Ishikawa (cell line): ENCODE measurements at regions not wholly inside any gene's neighbourhood (a gene's known extent, or its start where the extent isn't known, plus 50 kb on each side); places are given as distances from the start of the nearest gene placed in this dataset.

Experiments used
- EP300 ChIP-seq: IDR thresholded peaks from 2 replicates; pipeline ENCODE4 v1.6.1; 2012; ENCODE audit warnings: borderline replicate concordance
- NFIC ChIP-seq: IDR thresholded peaks from 2 replicates; pipeline ENCODE4 v1.6.1; 2012
- TEAD4 ChIP-seq: IDR thresholded peaks from 2 replicates; pipeline ENCODE4 v1.6.1; 2012
- TF ChIP-seq, protein P1 (sequence below): IDR thresholded peaks from 2 replicates; pipeline ENCODE4 v1.6.1; 2012

DNA sequence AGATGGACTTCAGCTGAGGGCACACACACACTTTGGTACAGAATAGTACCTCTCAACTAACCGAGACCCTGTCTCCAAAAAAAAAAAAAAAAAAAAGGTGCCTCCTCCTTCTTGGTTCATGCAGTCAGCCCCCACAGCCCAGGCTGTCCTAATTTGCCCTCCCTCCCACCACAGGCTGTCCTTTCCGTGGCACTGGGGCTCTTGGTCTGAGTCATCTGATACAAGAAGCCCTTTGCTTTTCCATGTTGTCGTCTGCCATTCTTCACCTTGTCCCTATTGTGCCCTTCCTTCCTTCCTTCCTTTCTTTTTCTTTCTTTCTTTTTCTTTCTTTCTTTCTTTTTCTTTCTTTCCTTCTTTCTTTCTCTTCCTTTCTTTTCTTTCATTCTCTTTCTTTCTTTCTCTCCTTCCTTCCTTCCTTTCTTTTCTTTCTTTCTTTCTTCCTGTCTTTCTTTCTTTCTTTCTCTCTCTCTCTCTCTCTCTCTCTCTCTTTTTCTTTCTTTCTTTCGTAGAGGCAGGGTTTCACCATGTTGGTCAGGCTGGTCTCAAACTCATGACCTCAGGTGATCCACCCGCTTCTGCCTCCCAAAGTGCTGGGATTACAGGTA is 96.0 kb upstream of the IKZF1 start:
- TF ChIP-seq, protein P1, sequence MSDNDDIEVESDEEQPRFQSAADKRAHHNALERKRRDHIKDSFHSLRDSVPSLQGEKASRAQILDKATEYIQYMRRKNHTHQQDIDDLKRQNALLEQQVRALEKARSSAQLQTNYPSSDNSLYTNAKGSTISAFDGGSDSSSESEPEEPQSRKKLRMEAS = no peak
- TF ChIP-seq EP300 (no peak), NFIC (no peak), TEAD4 (no peak)
